ENCODE measurements at regions not wholly inside any gene's neighbourhood (a gene's known extent, or its start where the extent isn't known, plus 50 kb on each side); places are given as distances from the start of the nearest gene placed in this dataset.
"Not testable (repeated sequence)": the region's sequence is repeated elsewhere in the genome, so short reads cannot be mapped to it uniquely, and the experiment has no call there.

GRCh38 chr1:166693673-166694297, 145.5 kb upstream of the POGK start:
- no peak for DNase-seq (ENCODE audit: low read depth in 2 of 2)

GRCh38 chr1:166695115-166695514, 144.2 kb upstream of the POGK start:
- no peak for DNase-seq (ENCODE audit: low read depth in 2 of 2)

GRCh38 chr1:166695834-166696233, 143.4 kb upstream of the POGK start:
- not testable (repeated sequence) for DNase-seq (ENCODE audit: low read depth in 2 of 2)

DNA sequence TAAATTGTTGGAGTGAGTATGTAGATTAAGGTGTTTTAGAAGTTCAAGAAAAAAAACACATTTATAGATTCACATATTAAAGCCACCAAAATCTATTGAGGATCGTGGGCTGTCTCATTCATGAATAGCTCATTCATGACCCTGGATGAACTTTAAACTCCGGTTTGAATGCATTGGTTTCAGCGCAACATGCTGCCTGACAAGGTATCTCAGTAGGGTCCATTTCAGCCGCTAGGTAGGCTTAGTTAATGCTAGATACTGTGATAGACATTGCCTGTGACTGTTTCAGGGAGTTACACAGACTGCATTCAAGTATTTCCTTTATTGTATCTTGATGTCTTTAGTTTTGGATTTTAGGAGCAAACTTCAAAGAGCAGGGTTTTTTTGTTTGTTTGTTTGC, 140.5 kb upstream of the POGK start:
- DNase-seq (ENCODE audit: low read depth in 2 of 2), result no peak

- no peak for DNase-seq (ENCODE audit: low read depth in 2 of 2)
Observed at GRCh38 chr1:166699613-166700012, 139.7 kb upstream of the POGK start.

- DNase-seq (ENCODE audit: low read depth in 2 of 2), result no peak
Observed at GRCh38 chr1:166700696-166701095, 138.6 kb upstream of the POGK start.

DNA sequence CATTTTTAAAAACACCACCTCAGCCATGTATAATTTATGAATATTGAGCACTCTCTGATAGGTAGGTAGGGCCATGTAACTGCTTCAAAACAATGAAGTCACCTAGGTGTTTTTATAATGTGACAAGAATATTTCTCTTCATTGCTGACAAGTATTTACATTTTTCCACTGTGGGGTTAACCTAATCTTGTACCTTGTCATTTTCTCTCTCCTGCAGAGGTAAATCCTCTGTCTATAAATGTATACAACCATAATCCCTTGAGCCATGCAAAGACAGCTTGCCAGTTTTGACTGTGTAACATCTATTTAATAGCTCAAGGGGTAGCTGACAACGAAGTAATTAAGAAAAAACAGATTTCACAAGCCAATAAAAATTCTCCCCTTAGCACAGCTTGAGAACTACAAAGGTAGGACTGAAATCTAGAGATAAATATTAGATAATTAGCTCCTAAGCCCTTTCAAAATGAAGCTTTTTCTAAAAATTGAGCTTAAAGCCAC, 137.6 kb upstream of the POGK start:
- DNase-seq (ENCODE audit: low read depth in 2 of 2), result no peak

DNA sequence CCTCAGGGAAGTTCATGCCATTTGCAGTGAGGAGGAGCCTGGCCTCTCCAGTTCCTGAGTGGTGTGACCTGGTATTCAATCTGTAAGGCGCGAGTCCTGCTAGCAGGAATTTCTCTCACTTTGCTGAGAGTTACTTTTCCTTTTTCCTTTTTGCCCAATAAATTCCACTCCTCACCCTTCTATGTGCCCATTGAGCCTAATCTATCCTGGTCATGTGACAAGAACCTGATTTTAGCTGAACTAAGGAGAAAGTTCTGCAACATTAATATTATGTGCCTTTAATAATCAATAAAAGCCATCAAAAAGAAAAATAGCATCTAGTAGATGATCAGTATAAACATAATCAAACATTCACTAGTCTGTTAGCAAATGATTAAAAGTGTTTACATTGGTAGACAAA, 136.1 kb upstream of the POGK start:
- DNase-seq (ENCODE audit: low read depth in 2 of 2), result no peak

DNA sequence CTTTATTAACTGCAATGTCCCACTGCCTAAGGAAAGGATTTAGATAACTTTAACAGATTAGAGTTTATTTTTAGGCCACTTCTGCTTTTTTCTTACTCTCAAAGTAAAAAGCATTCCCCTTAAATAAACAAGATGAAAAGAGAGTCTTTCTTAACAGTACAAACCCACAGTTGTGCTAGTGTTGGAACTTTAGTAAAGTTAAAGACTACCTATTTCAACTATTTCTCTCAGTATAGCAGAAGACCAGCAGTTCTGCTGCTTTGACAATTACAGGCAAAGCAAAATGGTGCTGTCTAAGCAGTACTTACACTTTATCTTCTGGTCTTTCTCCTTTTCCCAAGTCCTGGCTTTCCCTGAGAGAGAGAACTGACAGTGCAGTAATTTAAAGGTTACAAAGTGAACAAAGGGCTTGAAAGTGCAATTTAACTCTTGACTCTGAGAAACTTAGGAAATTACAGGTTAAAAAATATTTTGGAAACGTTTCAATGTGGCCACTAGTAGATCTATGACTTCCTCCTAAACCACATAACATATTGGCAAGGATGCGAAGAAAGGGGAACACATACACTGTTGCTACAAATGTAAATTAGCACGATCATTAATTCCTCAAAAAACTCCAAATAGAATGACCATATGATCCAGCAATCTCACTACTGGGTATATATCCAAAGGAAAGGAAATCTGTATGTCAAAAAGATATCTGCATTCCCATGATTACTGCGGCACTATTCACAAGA, 135.4 kb upstream of the POGK start:
- no peak for DNase-seq (ENCODE audit: low read depth in 2 of 2)

- DNase-seq (ENCODE audit: low read depth in 2 of 2), result no peak
Observed at GRCh38 chr1:166705376-166706289, 133.6 kb upstream of the POGK start.

DNA sequence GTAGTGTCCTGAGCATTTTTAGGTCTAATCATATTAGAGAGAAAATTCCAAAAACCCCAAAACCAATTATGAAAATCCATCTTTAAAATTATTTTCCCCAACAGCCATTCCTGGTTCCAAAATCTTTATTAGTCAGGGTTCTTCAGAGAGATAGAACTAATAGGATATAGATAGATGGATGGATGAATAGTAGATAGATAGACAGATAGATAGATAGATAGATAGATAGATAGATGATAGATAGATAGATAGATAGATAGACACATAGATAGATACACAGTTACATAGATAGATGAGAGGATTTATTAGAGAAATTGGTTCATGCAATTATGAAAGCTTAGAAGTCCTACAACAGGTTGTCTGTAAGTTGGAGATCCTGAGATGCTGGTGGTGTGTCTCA, 122.7 kb upstream of the POGK start:
- DNase-seq (ENCODE audit: low read depth in 2 of 2), result no peak

GRCh38 chr1:166721145-166721544, 118.1 kb upstream of the POGK start:
- no peak for DNase-seq (ENCODE audit: low read depth in 2 of 2)

GRCh38 chr1:166730299-166730888, 108.9 kb upstream of the POGK start:
- DNase-seq (ENCODE audit: low read depth in 2 of 2), result no peak

DNA sequence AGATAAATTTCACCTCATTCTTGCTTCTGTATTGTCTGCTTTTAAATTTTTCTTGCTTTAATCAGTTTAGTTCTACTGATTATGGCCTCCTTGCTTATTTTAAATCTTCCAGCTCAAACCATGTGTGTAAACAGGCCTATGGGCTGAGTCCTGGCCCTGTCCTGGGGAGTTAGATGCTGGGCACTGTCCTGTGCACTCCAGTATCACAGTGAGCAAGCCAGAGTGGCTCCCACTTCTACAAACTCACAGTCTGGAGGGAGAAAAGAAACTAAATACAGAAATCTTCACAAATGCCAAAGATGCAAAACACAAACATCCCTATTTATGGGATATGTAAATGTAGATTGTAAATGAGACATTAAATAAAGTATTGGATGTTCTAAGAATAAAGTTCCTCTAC, 101.1 kb upstream of the POGK start:
- no peak for DNase-seq (ENCODE audit: low read depth in 2 of 2)

GRCh38 chr1:166738873-166739272, 100.4 kb upstream of the POGK start:
- no peak for DNase-seq (ENCODE audit: low read depth in 2 of 2)

DNA sequence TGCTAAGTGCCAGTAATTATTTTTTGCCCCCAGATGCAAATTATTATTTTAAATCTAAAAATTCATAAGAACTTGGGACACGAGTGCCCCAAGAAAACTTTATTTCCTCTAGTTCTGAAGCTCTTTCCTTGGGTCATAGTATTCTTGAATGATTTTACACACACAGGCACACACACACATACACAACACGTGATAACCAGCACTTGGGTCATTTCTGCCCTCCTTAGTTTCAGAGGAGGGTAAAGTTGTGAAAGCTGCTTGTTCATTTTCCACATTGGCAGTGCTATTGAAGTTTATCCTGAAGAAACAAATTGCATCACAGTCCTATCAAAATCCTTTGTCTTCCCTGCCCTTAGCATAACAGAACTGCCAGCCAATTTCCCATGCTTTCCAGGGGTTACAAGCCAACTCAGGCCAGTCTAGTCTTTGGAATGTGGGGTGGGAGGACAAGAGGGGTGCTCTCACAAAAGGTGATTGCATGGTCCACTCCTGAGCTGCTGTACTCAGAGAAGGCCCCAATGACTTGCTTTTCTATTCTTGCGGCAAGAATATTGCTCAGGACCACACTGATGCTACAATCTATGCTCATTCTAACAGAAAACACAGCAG, 98.5 kb upstream of the POGK start:
- no peak for DNase-seq (ENCODE audit: low read depth in 2 of 2)

DNA sequence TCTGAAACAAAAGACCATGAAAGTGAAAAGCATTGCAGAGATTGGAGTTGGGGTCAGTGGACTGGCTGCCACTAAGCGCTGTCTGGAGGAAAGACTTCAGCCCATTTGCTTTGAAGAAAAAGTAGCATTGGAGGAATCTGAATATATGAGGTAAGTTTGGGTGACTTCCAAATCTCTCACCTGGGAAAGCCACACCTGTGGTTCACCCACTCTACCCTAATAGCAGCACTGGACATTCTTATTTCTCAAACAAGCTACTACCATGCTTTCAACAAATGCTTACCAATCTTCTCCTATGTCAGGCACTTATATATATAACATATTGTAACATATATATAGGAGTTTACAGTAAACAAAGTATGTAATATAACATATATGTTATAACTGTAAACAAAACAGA, 76.0 kb upstream of the POGK start:
- no peak for DNase-seq (ENCODE audit: low read depth in 2 of 2)

DNA sequence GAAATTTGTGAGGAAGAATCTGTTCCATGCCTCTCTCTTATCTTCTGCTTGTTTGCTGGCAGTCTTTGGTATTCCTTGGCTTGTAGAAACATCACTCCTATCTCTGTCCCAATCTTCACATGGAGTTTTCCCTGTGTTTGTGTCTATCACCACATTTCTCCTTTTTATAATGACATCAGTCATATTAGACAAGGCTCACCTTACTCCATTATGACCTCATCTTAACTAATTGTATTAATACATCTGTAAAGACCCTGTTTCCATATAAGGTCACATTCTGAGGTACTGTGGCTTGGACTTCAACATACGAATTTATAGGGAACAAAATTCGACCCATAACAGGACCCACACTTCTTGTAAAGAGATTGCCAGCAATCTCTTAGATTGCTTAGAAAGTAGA, 72.3 kb upstream of the POGK start:
- DNase-seq (ENCODE audit: low read depth in 2 of 2), result no peak

GRCh38 chr1:166784646-166785045, 54.6 kb upstream of the POGK start:
- not testable (repeated sequence) for DNase-seq (ENCODE audit: low read depth in 2 of 2)

DNA sequence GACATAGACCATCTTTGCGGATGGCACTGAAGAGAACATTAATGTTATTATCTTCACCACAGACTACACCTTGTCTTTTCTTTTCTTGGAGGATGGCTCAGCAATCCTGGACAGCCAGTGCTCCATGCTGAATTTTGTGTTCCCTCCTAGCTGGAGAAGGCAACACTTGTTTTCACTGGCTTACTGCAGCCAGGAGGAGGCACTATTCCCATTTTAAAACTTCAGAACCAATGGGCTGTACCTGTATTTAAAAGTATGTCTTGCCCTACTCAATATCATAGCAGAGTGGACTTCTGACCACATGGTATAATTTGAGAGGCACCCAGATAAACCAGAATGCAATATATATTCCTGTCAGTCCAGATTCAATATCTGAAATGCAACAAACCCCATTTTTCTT, 53.3 kb upstream of the POGK start:
- DNase-seq (ENCODE audit: low read depth in 2 of 2), result no peak

- no peak for DNase-seq (ENCODE audit: low read depth in 2 of 2)
Observed at GRCh38 chr1:166789286-166789685, 50.0 kb upstream of the POGK start.
